ENCODE measurements at regions not wholly inside any gene's neighbourhood (a gene's known extent, or its start where the extent isn't known, plus 50 kb on each side); places are given as distances from the start of the nearest gene placed in this dataset.
A peak's percentile ranks its signal among the peaks of the same experiment; 100 is the strongest.

- Histone ChIP-seq H3K27me3 (no peaks in the 10 kb centered on the region), H3K27ac (no peak overlapping the region), H3K9me3 (ENCODE audit: low read depth) (no peaks in the 10 kb centered on the region), H3K36me3 (no peaks in the 10 kb centered on the region), H3K4me3 (no peak overlapping the region), H3K4me1 (ENCODE audit: low read depth) (peaks cover 14% of the 10 kb centered on the region)
- TF ChIP-seq, protein P1, sequence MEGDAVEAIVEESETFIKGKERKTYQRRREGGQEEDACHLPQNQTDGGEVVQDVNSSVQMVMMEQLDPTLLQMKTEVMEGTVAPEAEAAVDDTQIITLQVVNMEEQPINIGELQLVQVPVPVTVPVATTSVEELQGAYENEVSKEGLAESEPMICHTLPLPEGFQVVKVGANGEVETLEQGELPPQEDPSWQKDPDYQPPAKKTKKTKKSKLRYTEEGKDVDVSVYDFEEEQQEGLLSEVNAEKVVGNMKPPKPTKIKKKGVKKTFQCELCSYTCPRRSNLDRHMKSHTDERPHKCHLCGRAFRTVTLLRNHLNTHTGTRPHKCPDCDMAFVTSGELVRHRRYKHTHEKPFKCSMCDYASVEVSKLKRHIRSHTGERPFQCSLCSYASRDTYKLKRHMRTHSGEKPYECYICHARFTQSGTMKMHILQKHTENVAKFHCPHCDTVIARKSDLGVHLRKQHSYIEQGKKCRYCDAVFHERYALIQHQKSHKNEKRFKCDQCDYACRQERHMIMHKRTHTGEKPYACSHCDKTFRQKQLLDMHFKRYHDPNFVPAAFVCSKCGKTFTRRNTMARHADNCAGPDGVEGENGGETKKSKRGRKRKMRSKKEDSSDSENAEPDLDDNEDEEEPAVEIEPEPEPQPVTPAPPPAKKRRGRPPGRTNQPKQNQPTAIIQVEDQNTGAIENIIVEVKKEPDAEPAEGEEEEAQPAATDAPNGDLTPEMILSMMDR (IDR thresholded peaks at IDR 0.05; ENCODE audit: low read depth, low read length), result no peak
- no peak for DNase-seq (ENCODE audit: low read depth in 1 of 2, low spot score in 1 of 2)
Observed at GRCh38 chr6:166744223-166745134, 117.4 kb upstream of the RPS6KA2 start.

- Histone ChIP-seq H3K9me3 (ENCODE audit: low read depth) (no peaks in the 10 kb centered on the region), H3K27ac (no peak overlapping the region), H3K4me3 (no peak overlapping the region), H3K4me1 (ENCODE audit: low read depth) (peaks cover 22% of the 10 kb centered on the region), H3K27me3 (no peaks in the 10 kb centered on the region), H3K36me3 (no peaks in the 10 kb centered on the region)
- TF ChIP-seq, protein P1 (IDR thresholded peaks at IDR 0.05; ENCODE audit: low read depth, low read length), result no peak
- DNase-seq (ENCODE audit: low read depth in 1 of 2, low spot score in 1 of 2), result peak in 1 of 2 donors; percentile 58
Observed at GRCh38 chr6:166743406-166744222, 116.6 kb upstream of the RPS6KA2 start.

- TF ChIP-seq, protein P1 (IDR thresholded peaks at IDR 0.05; ENCODE audit: low read depth, low read length), result no peak
- no peak overlapping the region for H3K27ac ChIP-seq
- H3K9me3 ChIP-seq (ENCODE audit: low read depth), result no peaks in the 10 kb centered on the region
- no peaks in the 10 kb centered on the region for H3K36me3 ChIP-seq
- no peaks in the 10 kb centered on the region for H3K27me3 ChIP-seq
- no peak overlapping the region for H3K4me3 ChIP-seq
- DNase-seq (ENCODE audit: low read depth in 1 of 2, low spot score in 1 of 2), result no peak
- peaks cover 25% of the 10 kb centered on the region for H3K4me1 ChIP-seq (ENCODE audit: low read depth)
Observed at GRCh38 chr6:166742981-166743380, 115.9 kb upstream of the RPS6KA2 start.

DNA sequence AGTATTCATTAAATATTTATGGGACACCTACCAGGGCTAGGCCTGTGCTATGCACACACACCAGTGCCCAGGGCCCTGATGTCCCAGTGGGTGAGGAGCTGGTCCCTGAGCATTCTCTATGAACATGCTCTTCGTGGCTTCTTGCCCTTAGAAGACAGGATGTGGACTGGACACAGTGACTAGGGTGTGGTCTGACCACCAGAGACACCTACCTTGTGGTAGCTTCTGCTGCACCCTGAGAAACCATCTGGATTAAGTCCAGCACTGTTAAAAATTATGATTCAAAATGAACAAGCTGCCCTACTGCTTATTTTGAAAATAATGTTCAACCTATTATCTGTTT is 112.9 kb upstream of the RPS6KA2 start:
- DNase-seq (ENCODE audit: low read depth in 1 of 2, low spot score in 1 of 2), result no peak
- peaks cover 25% of the 10 kb centered on the region for H3K4me1 ChIP-seq (ENCODE audit: low read depth)
- H3K27me3 ChIP-seq, result no peaks in the 10 kb centered on the region
- no peaks in the 10 kb centered on the region for H3K9me3 ChIP-seq (ENCODE audit: low read depth)
- TF ChIP-seq, protein P1 (IDR thresholded peaks at IDR 0.05; ENCODE audit: low read depth, low read length), result no peak
- no peak overlapping the region for H3K4me3 ChIP-seq
- no peak overlapping the region for H3K27ac ChIP-seq
- H3K36me3 ChIP-seq, result no peaks in the 10 kb centered on the region

DNA sequence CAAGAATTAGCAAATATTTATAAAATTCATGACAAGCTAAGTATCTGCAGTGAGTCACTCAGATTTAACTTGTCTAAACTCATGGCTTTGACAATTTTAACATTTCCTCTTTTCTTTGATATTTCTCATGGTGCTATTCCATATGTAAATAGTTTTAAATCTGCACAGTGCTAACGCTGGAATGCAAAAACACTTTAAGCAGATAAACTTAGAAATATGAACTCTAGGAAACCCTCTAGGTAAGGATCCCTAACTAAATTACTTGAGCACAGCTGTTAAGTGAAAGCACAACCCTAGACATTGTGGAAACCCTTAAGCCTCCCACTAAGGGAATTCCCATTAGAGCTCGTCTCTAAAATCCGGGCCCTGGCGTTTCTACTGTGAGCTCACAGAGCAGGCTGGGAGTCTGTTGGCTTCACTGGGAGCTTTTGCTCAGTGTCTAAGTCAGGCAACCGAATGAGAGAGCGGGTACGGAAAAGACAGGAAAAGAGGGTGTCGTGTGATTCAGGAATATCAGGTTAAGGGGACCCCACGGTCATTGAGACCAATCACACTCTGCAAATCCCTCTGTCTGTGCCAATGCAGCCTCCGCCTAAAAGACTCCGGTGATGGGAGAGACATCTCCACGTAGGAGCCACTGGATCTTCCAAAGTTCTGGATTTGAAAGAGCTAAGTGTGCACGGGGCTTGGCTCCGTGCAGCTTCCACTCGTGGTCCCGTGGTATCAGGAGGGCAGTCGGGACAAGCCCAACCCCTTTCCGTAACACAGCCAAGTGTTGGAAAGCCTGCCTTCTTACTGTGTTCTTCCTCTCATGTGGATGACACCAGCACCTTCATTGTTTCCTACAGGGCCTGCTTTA is 112.3 kb upstream of the RPS6KA2 start:
- Histone ChIP-seq H3K27ac (no peak overlapping the region), H3K4me3 (no peak overlapping the region), H3K9me3 (ENCODE audit: low read depth) (no peaks in the 10 kb centered on the region), H3K36me3 (no peaks in the 10 kb centered on the region), H3K27me3 (no peaks in the 10 kb centered on the region), H3K4me1 (ENCODE audit: low read depth) (peaks cover 25% of the 10 kb centered on the region)
- TF ChIP-seq, protein P1 (IDR thresholded peaks at IDR 0.05; ENCODE audit: low read depth, low read length), result no peak
- no peak for DNase-seq (ENCODE audit: low read depth in 1 of 2, low spot score in 1 of 2)

Data from cardiac muscle cell (in vitro differentiated cells and primary cell).